Kidney glomerular epithelial cell (primary cell): ENCODE measurements at regions not wholly inside any gene's neighbourhood (a gene's known extent, or its start where the extent isn't known, plus 50 kb on each side); places are given as distances from the start of the nearest gene placed in this dataset.
A peak's percentile ranks its signal among the peaks of the same experiment; 100 is the strongest.

ENCODE experiments used
- DNase-seq: peaks from one replicate; lab custom pipeline; 2025; lab: John Stamatoyannopoulos, UW

- no peak for DNase-seq
Measured at GRCh38 chr18:57243624-57244179, 96.8 kb downstream of the BOD1L2 start.

GRCh38 chr18:57249179-57249578 lies 102.3 kb downstream of the BOD1L2 start:
- DNase-seq, result no peak

GRCh38 chr18:57249883-57250282 lies 102.5 kb upstream of the ST8SIA3 start:
- no peak for DNase-seq

GRCh38 chr18:57251747-57252146 lies 100.6 kb upstream of the ST8SIA3 start:
- DNase-seq, result no peak

- no peak for DNase-seq
Measured at GRCh38 chr18:57253903-57254302, 98.5 kb upstream of the ST8SIA3 start.

GRCh38 chr18:57258131-57258777 lies 94.1 kb upstream of the ST8SIA3 start:
- DNase-seq, result no peak

- peak; percentile 78 for DNase-seq
Measured at GRCh38 chr18:57267368-57267925, 84.9 kb upstream of the ST8SIA3 start.

- peak; percentile 89 for DNase-seq
Measured at GRCh38 chr18:57269756-57270155, 82.6 kb upstream of the ST8SIA3 start.

GRCh38 chr18:57270156-57270555 lies 82.2 kb upstream of the ST8SIA3 start:
- DNase-seq, result peak; percentile 89

- no peak for DNase-seq
Measured at GRCh38 chr18:57273194-57273593, 79.2 kb upstream of the ST8SIA3 start.

GRCh38 chr18:57275111-57275510 lies 77.2 kb upstream of the ST8SIA3 start:
- no peak for DNase-seq

- DNase-seq, result no peak
Measured at GRCh38 chr18:57276829-57277228, 75.5 kb upstream of the ST8SIA3 start.

- DNase-seq, result no peak
Measured at GRCh38 chr18:57278933-57279332, 73.4 kb upstream of the ST8SIA3 start.

GRCh38 chr18:57281519-57281918 lies 70.8 kb upstream of the ST8SIA3 start:
- DNase-seq, result no peak

- DNase-seq, result no peak
Measured at GRCh38 chr18:57286949-57287348, 65.4 kb upstream of the ST8SIA3 start.

- DNase-seq, result no peak
Measured at GRCh38 chr18:57287766-57288165, 64.6 kb upstream of the ST8SIA3 start.

GRCh38 chr18:57294547-57294946 lies 57.8 kb upstream of the ST8SIA3 start:
- DNase-seq, result no peak

GRCh38 chr18:57296336-57296735 lies 56.0 kb upstream of the ST8SIA3 start:
- no peak for DNase-seq

GRCh38 chr18:57297306-57297705 lies 55.1 kb upstream of the ST8SIA3 start:
- no peak for DNase-seq

- no peak for DNase-seq
Measured at GRCh38 chr18:57299931-57300330, 52.4 kb upstream of the ST8SIA3 start.

- DNase-seq, result no peak
Measured at GRCh38 chr18:57301573-57302559, 50.5 kb upstream of the ST8SIA3 start.
